ENCODE measurements at regions not wholly inside any gene's neighbourhood (a gene's known extent, or its start where the extent isn't known, plus 50 kb on each side); places are given as distances from the start of the nearest gene placed in this dataset.

GRCh38 chr1:229131243-229132105 is 139.4 kb upstream of the RAB4A start (continued):
- peak; percentile 50; the same call in 1 of the 2 replicates for TF ChIP-seq GATAD1 (CRISPR knock-in tag; IDR thresholded peaks at IDR 0.05)
- TF ChIP-seq ZNF251 (CRISPR knock-in tag; IDR thresholded peaks at IDR 0.05): no peak
- no peak for TF ChIP-seq ZFP36L2 (CRISPR knock-in tag; IDR thresholded peaks at IDR 0.05)
- peak; percentile 89 for TF ChIP-seq NR2F2 (IDR thresholded peaks at IDR 0.05; ENCODE audit: borderline replicate concordance, low read depth)
- TF ChIP-seq ZBTB7B (CRISPR knock-in tag; IDR thresholded peaks at IDR 0.05): 0 out of 2 replicates have a peak, but pooled peaks have one; percentile 55
- peak; percentile 99 for TF ChIP-seq GATAD2A (CRISPR knock-in tag; IDR thresholded peaks at IDR 0.05)
- no peak for TF ChIP-seq IRX3 (CRISPR knock-in tag; IDR thresholded peaks at IDR 0.05; ENCODE audit: borderline replicate concordance, low read depth)
- TF ChIP-seq HOXA3 (CRISPR knock-in tag; IDR thresholded peaks at IDR 0.05): 0 out of 2 replicates have a peak, but pooled peaks have one; percentile 23
- TF ChIP-seq, protein P1, sequence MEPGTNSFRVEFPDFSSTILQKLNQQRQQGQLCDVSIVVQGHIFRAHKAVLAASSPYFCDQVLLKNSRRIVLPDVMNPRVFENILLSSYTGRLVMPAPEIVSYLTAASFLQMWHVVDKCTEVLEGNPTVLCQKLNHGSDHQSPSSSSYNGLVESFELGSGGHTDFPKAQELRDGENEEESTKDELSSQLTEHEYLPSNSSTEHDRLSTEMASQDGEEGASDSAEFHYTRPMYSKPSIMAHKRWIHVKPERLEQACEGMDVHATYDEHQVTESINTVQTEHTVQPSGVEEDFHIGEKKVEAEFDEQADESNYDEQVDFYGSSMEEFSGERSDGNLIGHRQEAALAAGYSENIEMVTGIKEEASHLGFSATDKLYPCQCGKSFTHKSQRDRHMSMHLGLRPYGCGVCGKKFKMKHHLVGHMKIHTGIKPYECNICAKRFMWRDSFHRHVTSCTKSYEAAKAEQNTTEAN (CRISPR knock-in tag; conservative IDR thresholded peaks at IDR 0.05): no peak
- no peak for TF ChIP-seq ZFY (CRISPR knock-in tag; IDR thresholded peaks at IDR 0.05)
- peak; percentile 59; the same call in 1 of the 2 replicates for TF ChIP-seq ZFP36L1 (CRISPR knock-in tag; IDR thresholded peaks at IDR 0.05)
- peak; percentile 78; the same call in 1 of the 2 replicates for TF ChIP-seq ZNF549 (CRISPR knock-in tag; IDR thresholded peaks at IDR 0.05)
- no peak for TF ChIP-seq RBFOX2 (IDR thresholded peaks at IDR 0.05; ENCODE audit: low read depth, low read length)
- TF ChIP-seq RFX1 (IDR thresholded peaks at IDR 0.05): no peak
- peak; percentile 10; the same call in 1 of the 2 replicates for TF ChIP-seq YEATS2 (CRISPR knock-in tag; IDR thresholded peaks at IDR 0.05; ENCODE audit: borderline replicate concordance)
- TF ChIP-seq, protein P2, sequence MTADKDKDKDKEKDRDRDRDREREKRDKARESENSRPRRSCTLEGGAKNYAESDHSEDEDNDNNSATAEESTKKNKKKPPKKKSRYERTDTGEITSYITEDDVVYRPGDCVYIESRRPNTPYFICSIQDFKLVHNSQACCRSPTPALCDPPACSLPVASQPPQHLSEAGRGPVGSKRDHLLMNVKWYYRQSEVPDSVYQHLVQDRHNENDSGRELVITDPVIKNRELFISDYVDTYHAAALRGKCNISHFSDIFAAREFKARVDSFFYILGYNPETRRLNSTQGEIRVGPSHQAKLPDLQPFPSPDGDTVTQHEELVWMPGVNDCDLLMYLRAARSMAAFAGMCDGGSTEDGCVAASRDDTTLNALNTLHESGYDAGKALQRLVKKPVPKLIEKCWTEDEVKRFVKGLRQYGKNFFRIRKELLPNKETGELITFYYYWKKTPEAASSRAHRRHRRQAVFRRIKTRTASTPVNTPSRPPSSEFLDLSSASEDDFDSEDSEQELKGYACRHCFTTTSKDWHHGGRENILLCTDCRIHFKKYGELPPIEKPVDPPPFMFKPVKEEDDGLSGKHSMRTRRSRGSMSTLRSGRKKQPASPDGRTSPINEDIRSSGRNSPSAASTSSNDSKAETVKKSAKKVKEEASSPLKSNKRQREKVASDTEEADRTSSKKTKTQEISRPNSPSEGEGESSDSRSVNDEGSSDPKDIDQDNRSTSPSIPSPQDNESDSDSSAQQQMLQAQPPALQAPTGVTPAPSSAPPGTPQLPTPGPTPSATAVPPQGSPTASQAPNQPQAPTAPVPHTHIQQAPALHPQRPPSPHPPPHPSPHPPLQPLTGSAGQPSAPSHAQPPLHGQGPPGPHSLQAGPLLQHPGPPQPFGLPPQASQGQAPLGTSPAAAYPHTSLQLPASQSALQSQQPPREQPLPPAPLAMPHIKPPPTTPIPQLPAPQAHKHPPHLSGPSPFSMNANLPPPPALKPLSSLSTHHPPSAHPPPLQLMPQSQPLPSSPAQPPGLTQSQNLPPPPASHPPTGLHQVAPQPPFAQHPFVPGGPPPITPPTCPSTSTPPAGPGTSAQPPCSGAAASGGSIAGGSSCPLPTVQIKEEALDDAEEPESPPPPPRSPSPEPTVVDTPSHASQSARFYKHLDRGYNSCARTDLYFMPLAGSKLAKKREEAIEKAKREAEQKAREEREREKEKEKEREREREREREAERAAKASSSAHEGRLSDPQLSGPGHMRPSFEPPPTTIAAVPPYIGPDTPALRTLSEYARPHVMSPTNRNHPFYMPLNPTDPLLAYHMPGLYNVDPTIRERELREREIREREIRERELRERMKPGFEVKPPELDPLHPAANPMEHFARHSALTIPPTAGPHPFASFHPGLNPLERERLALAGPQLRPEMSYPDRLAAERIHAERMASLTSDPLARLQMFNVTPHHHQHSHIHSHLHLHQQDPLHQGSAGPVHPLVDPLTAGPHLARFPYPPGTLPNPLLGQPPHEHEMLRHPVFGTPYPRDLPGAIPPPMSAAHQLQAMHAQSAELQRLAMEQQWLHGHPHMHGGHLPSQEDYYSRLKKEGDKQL (CRISPR knock-in tag; IDR thresholded peaks at IDR 0.05; ENCODE audit: low read depth): peak; percentile 63; the same call in 1 of the 2 replicates
- TF ChIP-seq, protein P3, sequence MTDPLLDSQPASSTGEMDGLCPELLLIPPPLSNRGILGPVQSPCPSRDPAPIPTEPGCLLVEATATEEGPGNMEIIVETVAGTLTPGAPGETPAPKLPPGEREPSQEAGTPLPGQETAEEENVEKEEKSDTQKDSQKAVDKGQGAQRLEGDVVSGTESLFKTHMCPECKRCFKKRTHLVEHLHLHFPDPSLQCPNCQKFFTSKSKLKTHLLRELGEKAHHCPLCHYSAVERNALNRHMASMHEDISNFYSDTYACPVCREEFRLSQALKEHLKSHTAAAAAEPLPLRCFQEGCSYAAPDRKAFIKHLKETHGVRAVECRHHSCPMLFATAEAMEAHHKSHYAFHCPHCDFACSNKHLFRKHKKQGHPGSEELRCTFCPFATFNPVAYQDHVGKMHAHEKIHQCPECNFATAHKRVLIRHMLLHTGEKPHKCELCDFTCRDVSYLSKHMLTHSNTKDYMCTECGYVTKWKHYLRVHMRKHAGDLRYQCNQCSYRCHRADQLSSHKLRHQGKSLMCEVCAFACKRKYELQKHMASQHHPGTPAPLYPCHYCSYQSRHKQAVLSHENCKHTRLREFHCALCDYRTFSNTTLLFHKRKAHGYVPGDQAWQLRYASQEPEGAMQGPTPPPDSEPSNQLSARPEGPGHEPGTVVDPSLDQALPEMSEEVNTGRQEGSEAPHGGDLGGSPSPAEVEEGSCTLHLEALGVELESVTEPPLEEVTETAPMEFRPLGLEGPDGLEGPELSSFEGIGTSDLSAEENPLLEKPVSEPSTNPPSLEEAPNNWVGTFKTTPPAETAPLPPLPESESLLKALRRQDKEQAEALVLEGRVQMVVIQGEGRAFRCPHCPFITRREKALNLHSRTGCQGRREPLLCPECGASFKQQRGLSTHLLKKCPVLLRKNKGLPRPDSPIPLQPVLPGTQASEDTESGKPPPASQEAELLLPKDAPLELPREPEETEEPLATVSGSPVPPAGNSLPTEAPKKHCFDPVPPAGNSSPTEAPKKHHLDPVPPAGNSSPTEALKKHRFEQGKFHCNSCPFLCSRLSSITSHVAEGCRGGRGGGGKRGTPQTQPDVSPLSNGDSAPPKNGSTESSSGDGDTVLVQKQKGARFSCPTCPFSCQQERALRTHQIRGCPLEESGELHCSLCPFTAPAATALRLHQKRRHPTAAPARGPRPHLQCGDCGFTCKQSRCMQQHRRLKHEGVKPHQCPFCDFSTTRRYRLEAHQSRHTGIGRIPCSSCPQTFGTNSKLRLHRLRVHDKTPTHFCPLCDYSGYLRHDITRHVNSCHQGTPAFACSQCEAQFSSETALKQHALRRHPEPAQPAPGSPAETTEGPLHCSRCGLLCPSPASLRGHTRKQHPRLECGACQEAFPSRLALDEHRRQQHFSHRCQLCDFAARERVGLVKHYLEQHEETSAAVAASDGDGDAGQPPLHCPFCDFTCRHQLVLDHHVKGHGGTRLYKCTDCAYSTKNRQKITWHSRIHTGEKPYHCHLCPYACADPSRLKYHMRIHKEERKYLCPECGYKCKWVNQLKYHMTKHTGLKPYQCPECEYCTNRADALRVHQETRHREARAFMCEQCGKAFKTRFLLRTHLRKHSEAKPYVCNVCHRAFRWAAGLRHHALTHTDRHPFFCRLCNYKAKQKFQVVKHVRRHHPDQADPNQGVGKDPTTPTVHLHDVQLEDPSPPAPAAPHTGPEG (CRISPR knock-in tag; IDR thresholded peaks at IDR 0.05): no peak
- peak; percentile 65 for TF ChIP-seq ELF4 (CRISPR knock-in tag; IDR thresholded peaks at IDR 0.05; ENCODE audit: borderline replicate concordance)

Measured in HepG2 (cell line).